Thyroid gland (tissue), 4 donors: ENCODE measurements at regions not wholly inside any gene's neighbourhood (a gene's known extent, or its start where the extent isn't known, plus 50 kb on each side); places are given as distances from the start of the nearest gene placed in this dataset.

Experiments
- CTCF ChIP-seq, 6 experiments: fragments of 200-600 bp in 3 of 6; fragments of 450-650 bp in 3 of 6; sonication (generic) in 3 of 6; IDR thresholded peaks; one replicate each; pipeline ENCODE4 v1.5.1; 2016 to 2019; ENCODE audit warnings: antibody characterized with exemption in 6 of 6, mild to moderate bottlenecking in 2 of 6, inconsistent platforms in 1 of 6, moderate library complexity in 1 of 6
- POLR2A ChIP-seq, 2 donors: fragments of 450-650 bp; IDR thresholded peaks; one replicate each; pipeline ENCODE4 v1.6.1; 2017; ENCODE audit warnings: antibody characterized with exemption in 2 of 2, mild to moderate bottlenecking in 2 of 2, moderate library complexity in 1 of 2

- TF ChIP-seq CTCF (IDR thresholded peaks at IDR 0.05): no peak
- TF ChIP-seq POLR2A (IDR thresholded peaks at IDR 0.05): no peak
Measured at GRCh38 chr1:56289260-56289659, 290.1 kb downstream of the PLPP3 start.
